ENCODE measurements at regions not wholly inside any gene's neighbourhood (a gene's known extent, or its start where the extent isn't known, plus 50 kb on each side); places are given as distances from the start of the nearest gene placed in this dataset.

- no peak for TF ChIP-seq CTCF (IDR thresholded peaks at IDR 0.05; ENCODE audit: insufficient read depth, low read length)
- TF ChIP-seq GABPA (IDR thresholded peaks at IDR 0.05; ENCODE audit: low read depth), result no peak
- no peak for TF ChIP-seq POLR2AphosphoS5 (IDR thresholded peaks at IDR 0.05; ENCODE audit: low read depth)
- TF ChIP-seq REST (IDR thresholded peaks at IDR 0.05; ENCODE audit: insufficient replicate concordance, low read depth), result no peak
- no peak for TF ChIP-seq SPI1 (IDR thresholded peaks at IDR 0.05; ENCODE audit: borderline replicate concordance, low read depth)
Measured at GRCh38 chr10:34911661-34912205, 96.6 kb upstream of the PARD3 start.

Measured in HL-60 (cell line).